ENCODE measurements at regions not wholly inside any gene's neighbourhood (a gene's known extent, or its start where the extent isn't known, plus 50 kb on each side); places are given as distances from the start of the nearest gene placed in this dataset.
A peak's percentile ranks its signal among the peaks of the same experiment; 100 is the strongest.

GRCh38 chr16:6910301-6910700 lies 422.3 kb upstream of the RBFOX1 start:
- H3K27ac ChIP-seq (ENCODE audit: low read depth, low read length): no peak overlapping the region
- H3K9me3 ChIP-seq (ENCODE audit: control insufficient read depth, insufficient read depth, low read length): no peaks in the 10 kb centered on the region
- no peak overlapping the region for H3K4me3 ChIP-seq (ENCODE audit: low read depth, low read length)
- H3K36me3 ChIP-seq (ENCODE audit: control insufficient read depth, insufficient read depth, low read length): no peaks in the 10 kb centered on the region
- WGBS (ENCODE audit: insufficient coverage): 31% methylated on average over 2 of the region's 5 CpGs
- no peaks in the 10 kb centered on the region for H3K27me3 ChIP-seq (ENCODE audit: control insufficient read depth, insufficient read depth, low read length)
- H3K4me1 ChIP-seq (ENCODE audit: control insufficient read depth, insufficient read depth, low read length): peaks cover 5% of the 10 kb centered on the region
- DNase-seq (ENCODE audit: low read depth in 4 of 6, low spot score in 6 of 6): no peak

GRCh38 chr16:6905601-6906000 lies 427.0 kb upstream of the RBFOX1 start:
- 54% methylated on average over 2 of the region's 3 CpGs for WGBS (ENCODE audit: insufficient coverage)
- peak in 2 of 6 donors; percentile 20 to 60 for DNase-seq (ENCODE audit: low read depth in 4 of 6, low spot score in 6 of 6)

GRCh38 chr16:6903671-6904070 lies 429.0 kb upstream of the RBFOX1 start:
- H3K9me3 ChIP-seq (ENCODE audit: control insufficient read depth, insufficient read depth, low read length): no peaks in the 10 kb centered on the region
- H3K4me3 ChIP-seq (ENCODE audit: low read depth, low read length): no peak overlapping the region
- H3K27ac ChIP-seq (ENCODE audit: low read depth, low read length): no peak overlapping the region
- H3K27me3 ChIP-seq (ENCODE audit: control insufficient read depth, insufficient read depth, low read length): no peaks in the 10 kb centered on the region
- no peaks in the 10 kb centered on the region for H3K36me3 ChIP-seq (ENCODE audit: control insufficient read depth, insufficient read depth, low read length)
- WGBS (ENCODE audit: insufficient coverage): 58% methylated on average over 3 of the region's 5 CpGs
- peak in 2 of 6 donors; percentile 18 to 54 for DNase-seq (ENCODE audit: low read depth in 4 of 6, low spot score in 6 of 6)
- no peaks in the 10 kb centered on the region for H3K4me1 ChIP-seq (ENCODE audit: control insufficient read depth, insufficient read depth, low read length)

More at GRCh38 chr16:6905601-6906000, 427.0 kb upstream of the RBFOX1 start:
- Histone ChIP-seq H3K27ac (ENCODE audit: low read depth, low read length) (no peak overlapping the region), H3K27me3 (ENCODE audit: control insufficient read depth, insufficient read depth, low read length) (no peaks in the 10 kb centered on the region), H3K9me3 (ENCODE audit: control insufficient read depth, insufficient read depth, low read length) (no peaks in the 10 kb centered on the region), H3K4me3 (ENCODE audit: low read depth, low read length) (no peak overlapping the region), H3K4me1 (ENCODE audit: control insufficient read depth, insufficient read depth, low read length) (no peaks in the 10 kb centered on the region), H3K36me3 (ENCODE audit: control insufficient read depth, insufficient read depth, low read length) (no peaks in the 10 kb centered on the region)

- no peaks in the 10 kb centered on the region for H3K27me3 ChIP-seq (ENCODE audit: control insufficient read depth, insufficient read depth, low read length)
- no peak overlapping the region for H3K27ac ChIP-seq (ENCODE audit: low read depth, low read length)
- H3K9me3 ChIP-seq (ENCODE audit: control insufficient read depth, insufficient read depth, low read length): no peaks in the 10 kb centered on the region
- 81% methylated on average over 3 of the region's 10 CpGs for WGBS (ENCODE audit: insufficient coverage)
- H3K36me3 ChIP-seq (ENCODE audit: control insufficient read depth, insufficient read depth, low read length): no peaks in the 10 kb centered on the region
- H3K4me3 ChIP-seq (ENCODE audit: low read depth, low read length): no peak overlapping the region
- DNase-seq (ENCODE audit: low read depth in 4 of 6, low spot score in 6 of 6): no peak
- H3K4me1 ChIP-seq (ENCODE audit: control insufficient read depth, insufficient read depth, low read length): no peaks in the 10 kb centered on the region
These were observed 433.7 kb upstream of the RBFOX1 start for GRCh38 chr16:6898896-6899295.

- H3K27ac ChIP-seq (ENCODE audit: low read depth, low read length): no peak overlapping the region
- no peaks in the 10 kb centered on the region for H3K27me3 ChIP-seq (ENCODE audit: control insufficient read depth, insufficient read depth, low read length)
- WGBS (ENCODE audit: insufficient coverage): 40% methylated on average over 2 of the region's 8 CpGs
- no peaks in the 10 kb centered on the region for H3K4me1 ChIP-seq (ENCODE audit: control insufficient read depth, insufficient read depth, low read length)
- no peaks in the 10 kb centered on the region for H3K9me3 ChIP-seq (ENCODE audit: control insufficient read depth, insufficient read depth, low read length)
- H3K36me3 ChIP-seq (ENCODE audit: control insufficient read depth, insufficient read depth, low read length): no peaks in the 10 kb centered on the region
- H3K4me3 ChIP-seq (ENCODE audit: low read depth, low read length): no peak overlapping the region
- peak in 1 of 6 donors; percentile 28 for DNase-seq (ENCODE audit: low read depth in 4 of 6, low spot score in 6 of 6)
These were observed 434.7 kb upstream of the RBFOX1 start for GRCh38 chr16:6897876-6898485.

GRCh38 chr16:6892966-6893365 lies 439.7 kb upstream of the RBFOX1 start:
- Histone ChIP-seq H3K27me3 (ENCODE audit: control insufficient read depth, insufficient read depth, low read length) (no peaks in the 10 kb centered on the region), H3K4me1 (ENCODE audit: control insufficient read depth, insufficient read depth, low read length) (peaks cover 7% of the 10 kb centered on the region), H3K4me3 (ENCODE audit: low read depth, low read length) (no peak overlapping the region), H3K9me3 (ENCODE audit: control insufficient read depth, insufficient read depth, low read length) (no peaks in the 10 kb centered on the region), H3K36me3 (ENCODE audit: control insufficient read depth, insufficient read depth, low read length) (no peaks in the 10 kb centered on the region), H3K27ac (ENCODE audit: low read depth, low read length) (no peak overlapping the region)
- peak in 2 of 6 donors; percentile 14 to 39 for DNase-seq (ENCODE audit: low read depth in 4 of 6, low spot score in 6 of 6)
- 43% methylated on average over 1 of the region's 4 CpGs for WGBS (ENCODE audit: insufficient coverage)

GRCh38 chr16:6891496-6891895 lies 441.1 kb upstream of the RBFOX1 start:
- peak in 2 of 6 donors; percentile 20 to 35 for DNase-seq (ENCODE audit: low read depth in 4 of 6, low spot score in 6 of 6)
- Histone ChIP-seq H3K4me1 (ENCODE audit: control insufficient read depth, insufficient read depth, low read length) (peaks cover 7% of the 10 kb centered on the region), H3K9me3 (ENCODE audit: control insufficient read depth, insufficient read depth, low read length) (no peaks in the 10 kb centered on the region), H3K36me3 (ENCODE audit: control insufficient read depth, insufficient read depth, low read length) (no peaks in the 10 kb centered on the region), H3K4me3 (ENCODE audit: low read depth, low read length) (no peak overlapping the region), H3K27me3 (ENCODE audit: control insufficient read depth, insufficient read depth, low read length) (no peaks in the 10 kb centered on the region), H3K27ac (ENCODE audit: low read depth, low read length) (no peak overlapping the region)
- no CpG with 5 or more reads among the region's 2 CpGs for WGBS (ENCODE audit: insufficient coverage)

GRCh38 chr16:6888531-6888930 lies 444.1 kb upstream of the RBFOX1 start:
- H3K4me3 ChIP-seq (ENCODE audit: low read depth, low read length): no peak overlapping the region
- DNase-seq (ENCODE audit: low read depth in 4 of 6, low spot score in 6 of 6): no peak
- no peak overlapping the region for H3K27ac ChIP-seq (ENCODE audit: low read depth, low read length)
- 60% methylated on average over 1 of the region's 2 CpGs for WGBS (ENCODE audit: insufficient coverage)
- H3K36me3 ChIP-seq (ENCODE audit: control insufficient read depth, insufficient read depth, low read length): no peaks in the 10 kb centered on the region
- no peaks in the 10 kb centered on the region for H3K9me3 ChIP-seq (ENCODE audit: control insufficient read depth, insufficient read depth, low read length)
- H3K4me1 ChIP-seq (ENCODE audit: control insufficient read depth, insufficient read depth, low read length): peaks cover 7% of the 10 kb centered on the region
- H3K27me3 ChIP-seq (ENCODE audit: control insufficient read depth, insufficient read depth, low read length): no peaks in the 10 kb centered on the region

- no peaks in the 10 kb centered on the region for H3K27me3 ChIP-seq (ENCODE audit: control insufficient read depth, insufficient read depth, low read length)
- H3K9me3 ChIP-seq (ENCODE audit: control insufficient read depth, insufficient read depth, low read length): no peaks in the 10 kb centered on the region
- peak in 1 of 6 donors; percentile 52 for DNase-seq (ENCODE audit: low read depth in 4 of 6, low spot score in 6 of 6)
- no peaks in the 10 kb centered on the region for H3K36me3 ChIP-seq (ENCODE audit: control insufficient read depth, insufficient read depth, low read length)
- no peak overlapping the region for H3K27ac ChIP-seq (ENCODE audit: low read depth, low read length)
- no peak overlapping the region for H3K4me3 ChIP-seq (ENCODE audit: low read depth, low read length)
- H3K4me1 ChIP-seq (ENCODE audit: control insufficient read depth, insufficient read depth, low read length): no peaks in the 10 kb centered on the region
- 50% methylated on average over 7 of the region's 7 CpGs for WGBS (ENCODE audit: insufficient coverage)
These were observed 448.6 kb upstream of the RBFOX1 start for GRCh38 chr16:6884002-6884401.

GRCh38 chr16:6880263-6880662 lies 452.4 kb upstream of the RBFOX1 start:
- H3K27ac ChIP-seq (ENCODE audit: low read depth, low read length): no peak overlapping the region
- no peaks in the 10 kb centered on the region for H3K27me3 ChIP-seq (ENCODE audit: control insufficient read depth, insufficient read depth, low read length)
- DNase-seq (ENCODE audit: low read depth in 4 of 6, low spot score in 6 of 6): no peak
- no peaks in the 10 kb centered on the region for H3K4me1 ChIP-seq (ENCODE audit: control insufficient read depth, insufficient read depth, low read length)
- no peaks in the 10 kb centered on the region for H3K9me3 ChIP-seq (ENCODE audit: control insufficient read depth, insufficient read depth, low read length)
- no CpG with 5 or more reads among the region's 4 CpGs for WGBS (ENCODE audit: insufficient coverage)
- no peaks in the 10 kb centered on the region for H3K36me3 ChIP-seq (ENCODE audit: control insufficient read depth, insufficient read depth, low read length)
- no peak overlapping the region for H3K4me3 ChIP-seq (ENCODE audit: low read depth, low read length)
